NCI-H748 (cell line): ENCODE measurements at regions not wholly inside any gene's neighbourhood (a gene's known extent, or its start where the extent isn't known, plus 50 kb on each side); places are given as distances from the start of the nearest gene placed in this dataset.
A peak's percentile ranks its signal among the peaks of the same experiment; 100 is the strongest.

Experiments
- DNase-seq: peaks from one replicate; lab custom pipeline; 2025; ENCODE audit not compliant: unreplicated experiment; lab: John Stamatoyannopoulos, UW

GRCh38 chr17:79298799-79299198, 224.2 kb downstream of the ENGASE start:
- peak; percentile 51 for DNase-seq

- DNase-seq = no peak
Observed at GRCh38 chr17:79296243-79296642, 221.6 kb downstream of the ENGASE start.

DNA sequence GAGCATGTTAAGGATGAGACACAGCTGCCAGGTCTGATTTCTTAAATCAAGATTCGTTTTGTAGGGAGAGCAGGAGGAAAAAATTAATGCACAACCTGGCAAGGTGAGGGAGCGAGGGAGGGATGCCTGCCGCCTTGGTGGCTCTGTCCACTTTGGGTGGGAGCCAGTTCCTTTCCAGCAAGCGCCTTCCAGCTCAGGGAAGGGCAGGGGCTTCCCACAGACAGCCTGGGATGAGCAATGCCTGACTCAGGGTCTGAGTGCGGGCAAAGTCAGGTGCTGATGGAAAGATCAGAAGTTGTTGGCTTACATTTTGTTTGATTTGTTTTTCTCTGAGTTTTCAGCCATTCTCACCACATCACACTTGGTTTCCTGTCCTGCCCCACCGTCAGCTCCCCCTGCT, 220.7 kb downstream of the ENGASE start:
- DNase-seq = no peak

- DNase-seq = no peak
Observed at GRCh38 chr17:79294459-79295071, 219.9 kb downstream of the ENGASE start.

DNA sequence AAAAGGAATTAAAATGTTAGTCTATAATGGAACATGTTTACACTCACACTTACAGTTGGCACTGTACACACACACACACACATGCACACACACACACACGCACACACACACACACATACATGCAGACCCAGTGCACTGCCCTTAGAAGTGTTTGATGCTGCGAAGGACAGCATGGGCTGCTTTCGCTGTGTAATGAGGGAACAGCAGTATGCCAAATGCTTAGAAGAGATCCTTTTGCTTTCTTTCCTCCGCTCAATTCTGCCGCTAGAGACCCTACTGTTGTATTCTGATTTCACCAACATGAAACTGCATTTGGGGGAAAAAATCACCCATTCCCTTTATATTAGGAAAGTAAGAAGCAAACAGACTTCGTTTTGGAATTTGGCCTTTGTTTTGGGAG, 217.9 kb downstream of the ENGASE start:
- no peak for DNase-seq

DNA sequence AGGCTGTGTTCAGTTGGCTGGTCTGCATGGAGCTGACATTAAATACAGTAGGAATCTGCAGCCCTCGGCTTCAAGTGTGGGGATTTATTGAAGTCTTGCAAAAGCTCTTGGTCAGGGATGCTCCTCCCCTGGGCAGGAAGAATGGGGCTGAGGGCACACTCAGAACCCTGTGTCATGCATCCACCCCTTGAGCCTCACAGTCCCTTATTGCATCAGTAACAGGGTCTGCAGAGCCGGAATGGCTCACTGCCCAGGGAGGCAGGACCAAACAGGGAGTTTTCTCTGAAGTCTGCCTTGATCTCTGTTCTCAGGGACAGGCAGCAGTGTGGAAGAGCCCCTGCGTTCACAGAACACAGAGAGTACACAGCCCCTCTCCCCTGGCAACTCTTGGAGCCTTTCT, 216.8 kb downstream of the ENGASE start:
- no peak for DNase-seq

- DNase-seq = no peak
Observed at GRCh38 chr17:79290726-79291125, 216.1 kb downstream of the ENGASE start.

DNA sequence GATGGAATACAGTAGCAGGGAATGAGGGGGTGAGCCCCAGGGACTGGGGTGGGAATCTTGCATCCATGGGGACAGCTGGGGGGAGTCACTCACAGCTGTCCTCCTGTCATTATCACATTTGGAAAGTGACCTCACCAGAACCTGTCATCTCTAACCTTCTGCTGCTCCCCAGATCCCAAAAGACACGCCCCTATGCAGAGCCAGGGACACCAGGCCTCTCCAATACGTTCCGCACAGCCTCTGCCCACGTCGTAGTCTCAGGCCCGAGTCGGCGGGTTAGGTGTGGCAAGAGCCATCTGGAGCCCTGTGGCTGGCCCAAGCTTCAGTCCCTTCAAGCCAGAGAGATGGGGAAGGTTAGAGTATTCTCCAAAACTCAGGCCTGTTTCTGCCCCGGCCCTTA, 214.3 kb downstream of the ENGASE start:
- DNase-seq = no peak

DNA sequence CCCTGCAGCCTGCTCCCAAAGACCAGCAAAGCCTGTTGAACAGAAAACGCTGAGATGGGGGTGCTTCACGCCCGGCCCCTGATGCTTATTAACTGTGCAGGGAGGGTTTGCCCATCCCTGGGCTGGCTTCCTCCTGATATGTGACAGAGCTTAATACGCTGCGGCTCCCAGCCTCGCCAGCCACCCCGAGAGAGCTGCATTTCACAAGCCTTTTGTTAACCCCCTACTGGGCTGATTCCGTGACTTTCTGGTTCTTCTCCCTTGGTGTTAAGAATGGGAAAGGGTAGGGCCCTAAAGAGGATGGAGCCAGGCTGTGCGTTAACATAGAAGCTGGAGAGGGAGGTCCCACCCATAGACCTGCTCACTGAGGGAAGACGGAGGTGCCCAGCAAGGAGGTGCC, 211.8 kb downstream of the ENGASE start:
- DNase-seq = no peak

DNA sequence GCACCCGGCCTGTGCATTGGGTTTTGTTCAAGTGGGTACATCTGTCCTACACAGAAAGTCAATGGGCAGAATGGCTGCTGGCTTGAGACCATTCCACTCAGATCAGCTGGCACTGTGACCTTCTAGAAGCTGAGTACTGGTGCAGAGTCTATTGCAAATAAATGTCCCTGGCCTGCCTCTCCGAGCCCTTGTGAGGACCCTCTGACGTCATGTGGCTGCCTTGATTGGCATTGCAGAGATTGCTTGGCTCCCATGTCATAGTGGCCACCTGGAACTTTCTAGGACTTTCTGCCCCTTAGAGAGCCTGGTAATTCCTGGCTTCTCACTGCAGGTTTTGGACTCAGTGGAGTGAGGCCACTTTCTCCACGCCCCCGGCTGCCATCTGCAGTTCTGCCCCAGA, 211.3 kb downstream of the ENGASE start:
- DNase-seq = no peak

- DNase-seq = no peak
Observed at GRCh38 chr17:79282294-79282693, 207.7 kb downstream of the ENGASE start.

DNA sequence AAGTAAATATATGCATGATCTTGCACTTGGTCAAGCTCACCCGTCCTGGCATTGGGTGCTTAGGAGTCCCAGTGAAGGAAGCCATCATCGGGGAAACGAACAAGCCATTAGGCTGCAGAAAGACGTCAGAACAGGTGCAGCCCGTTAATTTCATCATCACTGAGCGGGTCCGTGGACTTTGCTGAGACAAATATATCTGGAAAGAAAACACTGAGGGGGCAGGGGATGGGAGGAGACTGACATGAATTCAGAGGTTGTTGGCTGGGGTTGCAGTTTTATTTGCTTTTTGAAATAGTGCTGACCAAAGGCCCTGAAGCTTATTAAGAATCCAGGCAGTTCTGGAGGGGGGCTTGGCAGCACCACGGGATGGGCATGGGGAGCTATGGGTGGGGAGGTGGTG, 207.2 kb downstream of the ENGASE start:
- no peak for DNase-seq

DNA sequence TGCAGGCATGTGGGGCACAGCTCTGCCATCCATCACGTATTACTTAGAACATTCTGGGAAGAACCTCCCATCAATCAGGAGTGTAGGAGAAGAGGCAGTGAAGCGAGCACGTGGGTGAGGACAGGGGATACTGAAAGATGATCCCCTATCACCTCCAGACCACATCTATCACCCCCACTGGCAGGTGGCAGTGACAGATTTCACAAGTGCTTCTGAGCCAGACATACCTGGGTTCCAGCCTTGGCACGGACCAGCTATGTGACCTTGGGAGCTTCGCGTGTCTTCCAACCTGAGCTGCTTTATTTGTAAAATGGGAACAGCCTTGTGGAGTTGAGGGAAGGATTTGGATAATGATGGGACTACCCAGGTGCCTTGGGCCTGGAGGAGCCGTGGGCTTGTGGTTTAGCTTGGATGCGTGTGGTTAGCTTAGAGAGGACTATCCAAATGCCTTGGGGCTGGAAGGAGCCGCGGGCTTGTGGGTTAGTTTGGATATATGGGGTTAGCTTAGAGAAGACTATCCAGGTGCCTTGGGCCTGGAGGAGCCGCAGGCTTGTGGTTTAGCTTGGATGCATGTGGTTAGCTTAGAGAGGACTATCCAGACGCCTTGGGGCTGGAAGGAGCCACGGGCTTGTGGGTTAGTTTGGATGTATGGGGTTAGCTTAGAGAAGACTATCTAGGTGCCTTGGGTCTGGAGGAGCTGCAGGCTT, 206.4 kb downstream of the ENGASE start:
- DNase-seq = no peak

DNA sequence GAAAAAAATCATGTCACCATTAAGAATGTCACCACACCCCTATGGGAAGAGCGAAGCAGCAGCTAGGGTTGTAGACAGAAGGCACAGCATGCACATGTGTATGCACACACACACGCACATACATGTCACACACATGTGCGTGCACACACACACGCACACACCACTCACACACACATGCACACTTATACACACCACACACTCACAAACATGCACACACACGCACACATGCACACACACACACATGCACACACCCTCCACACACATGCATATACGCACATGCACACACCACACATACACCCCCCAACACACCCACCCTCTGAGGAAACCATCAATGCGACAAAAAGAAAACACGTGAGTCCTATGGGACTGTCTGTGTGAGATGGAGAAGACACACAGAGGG, 205.4 kb downstream of the ENGASE start:
- DNase-seq = no peak

GRCh38 chr17:79279320-79279719, 204.7 kb downstream of the ENGASE start:
- DNase-seq = no peak

DNA sequence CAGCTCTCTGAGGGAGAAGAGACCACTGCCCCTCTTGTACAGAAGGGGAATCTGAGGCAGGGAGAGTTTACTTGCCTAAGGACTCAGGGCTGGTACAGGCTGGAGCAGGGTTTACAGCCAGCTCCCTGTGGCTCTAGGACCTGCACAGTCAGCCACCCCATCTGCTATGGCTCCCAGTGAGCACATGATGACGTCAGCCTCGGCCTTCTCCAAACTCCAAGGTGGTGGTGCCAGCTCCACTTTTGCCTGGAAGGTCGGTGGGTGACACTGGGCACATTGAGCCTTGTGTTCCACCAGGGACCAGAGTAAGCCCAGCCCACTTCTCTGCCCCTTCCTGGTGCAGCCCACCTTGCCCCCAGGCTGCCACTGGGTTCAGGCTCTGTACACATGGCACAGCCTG, 202.2 kb downstream of the ENGASE start:
- no peak for DNase-seq

DNA sequence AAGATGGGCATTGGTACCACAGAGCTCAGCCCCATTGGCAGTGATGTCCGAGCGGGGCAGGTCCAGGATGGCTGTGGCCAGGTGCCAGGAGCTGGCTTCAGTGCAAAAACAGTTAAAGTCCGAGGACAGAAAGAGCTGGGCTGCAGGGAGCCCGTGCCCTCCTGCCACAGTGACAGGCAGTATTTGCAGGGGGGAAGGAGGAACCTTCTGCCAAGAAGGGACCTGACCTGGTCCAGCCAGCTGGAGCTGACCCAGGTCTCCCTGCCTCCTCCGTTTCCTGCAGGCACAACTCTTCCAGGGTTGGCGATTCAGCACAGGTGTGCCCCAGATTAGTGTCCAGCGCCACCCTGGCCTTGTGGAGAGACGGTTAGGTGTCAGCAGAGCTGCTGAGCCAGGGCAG, 199.0 kb downstream of the ENGASE start:
- DNase-seq = no peak

GRCh38 chr17:79272666-79273219, 198.1 kb downstream of the ENGASE start:
- DNase-seq = no peak

DNA sequence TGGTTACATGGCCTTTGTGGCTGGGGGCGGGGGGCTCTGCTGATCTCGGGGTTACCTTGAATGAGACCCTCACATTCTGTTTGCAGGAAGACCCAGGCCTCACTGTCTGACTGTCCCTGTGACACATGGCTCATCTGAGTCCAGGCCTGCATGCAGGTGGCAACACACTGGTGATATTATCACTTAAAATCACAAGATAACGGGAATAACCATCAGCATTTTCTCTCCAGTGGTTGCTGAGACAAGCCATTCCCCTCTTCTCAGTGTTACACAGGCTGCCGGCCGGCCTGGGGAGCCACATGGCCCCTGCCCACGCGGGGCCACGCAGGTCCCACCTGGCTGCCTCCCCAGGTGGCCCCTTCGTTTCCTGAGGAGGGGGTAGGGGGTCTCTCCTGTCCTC, 197.6 kb downstream of the ENGASE start:
- DNase-seq = no peak

DNA sequence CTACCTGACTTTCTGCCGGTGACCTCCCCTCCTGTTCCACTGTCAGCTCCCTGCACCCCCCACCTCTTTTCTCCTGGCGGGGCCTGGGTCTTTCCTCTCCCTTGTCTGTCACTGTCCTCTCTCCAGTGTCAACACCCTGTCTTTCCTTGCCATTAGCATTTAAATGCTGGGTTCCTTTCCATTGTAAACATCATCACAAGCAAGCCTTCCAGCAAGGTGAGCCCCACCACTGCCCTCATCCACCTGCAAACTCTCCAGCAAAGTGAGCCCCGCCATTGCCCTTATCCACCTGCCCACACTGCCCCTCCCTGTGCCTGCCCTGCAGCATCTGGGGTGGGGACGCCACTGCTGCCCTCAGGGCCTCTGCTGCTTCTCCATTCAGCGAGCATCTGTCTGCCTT, 195.0 kb downstream of the ENGASE start:
- no peak for DNase-seq

DNA sequence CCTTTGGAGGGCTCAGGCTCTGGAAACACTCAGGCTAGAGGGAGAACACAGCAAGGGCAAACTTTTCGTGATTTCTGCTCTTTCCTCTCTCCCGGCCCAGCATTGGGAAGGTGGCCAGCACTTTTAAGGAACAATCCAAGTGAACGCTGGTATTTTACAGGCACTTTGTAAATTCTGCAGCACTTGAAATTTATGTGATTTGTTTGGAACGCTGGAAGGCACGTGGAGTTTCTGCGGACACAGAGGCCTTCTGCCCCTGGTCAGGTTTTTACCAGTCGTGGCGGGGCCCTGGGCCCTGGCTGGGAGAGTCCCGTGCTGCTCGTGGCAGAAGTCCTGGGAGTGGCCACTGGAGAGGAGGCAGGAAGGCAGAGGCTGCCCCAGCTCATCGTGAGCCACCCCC, 188.6 kb downstream of the ENGASE start:
- DNase-seq = no peak

DNA sequence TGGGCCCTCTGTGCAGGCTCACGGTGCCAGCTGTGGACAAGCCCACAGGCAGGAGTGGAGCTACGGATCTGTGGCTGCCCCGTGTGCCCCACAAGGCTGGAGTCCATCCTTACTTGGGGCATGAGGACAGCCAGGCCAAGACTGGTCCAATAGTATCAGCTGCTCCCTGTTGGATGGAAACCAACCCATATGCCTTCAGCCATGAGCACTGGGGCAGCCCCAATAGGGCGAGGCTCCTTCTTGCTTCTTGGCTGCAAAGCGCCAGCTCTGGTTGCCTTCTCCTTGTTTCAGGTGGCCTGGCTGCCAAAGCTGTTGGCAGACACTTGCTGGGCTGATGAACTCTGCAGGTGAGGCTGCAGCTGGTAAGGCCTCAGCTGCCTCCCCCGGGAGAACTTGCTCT, 188.0 kb downstream of the ENGASE start:
- no peak for DNase-seq
